Stimulated activated CD4-positive, alpha-beta T cell treated with anti-CD3 and anti-CD28 coated beads, Interleukin-4, amount 100 ng/mL, for 24 hours (primary cell): ENCODE measurements at regions not wholly inside any gene's neighbourhood (a gene's known extent, or its start where the extent isn't known, plus 50 kb on each side); places are given as distances from the start of the nearest gene placed in this dataset.

Experiments
- DNase-seq: peaks from one replicate; pipeline ENCODE4 v3.0.0-alpha.2; 2020

GRCh38 chr12:20213723-20214625, 154.4 kb upstream of the PDE3A start:
- no peak for DNase-seq

DNA sequence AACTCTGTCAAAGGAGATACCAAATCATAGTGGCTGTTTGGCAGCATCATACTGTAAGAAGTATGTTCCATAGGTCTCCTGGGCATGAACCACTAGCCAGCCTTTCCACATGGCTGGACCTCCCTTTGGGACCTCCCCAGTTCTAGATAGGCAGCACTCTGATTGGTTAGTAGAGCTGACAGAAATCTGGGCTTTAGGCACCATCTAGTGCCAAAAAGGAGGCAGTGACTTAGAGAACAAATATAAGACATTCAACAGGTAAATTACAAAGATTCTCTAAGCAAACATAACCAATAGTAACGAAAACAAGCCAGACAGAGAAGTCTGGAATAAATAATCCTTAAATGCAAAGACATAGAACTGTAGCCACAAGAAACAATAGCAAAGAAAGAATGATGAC, 148.0 kb upstream of the PDE3A start:
- no peak for DNase-seq

DNA sequence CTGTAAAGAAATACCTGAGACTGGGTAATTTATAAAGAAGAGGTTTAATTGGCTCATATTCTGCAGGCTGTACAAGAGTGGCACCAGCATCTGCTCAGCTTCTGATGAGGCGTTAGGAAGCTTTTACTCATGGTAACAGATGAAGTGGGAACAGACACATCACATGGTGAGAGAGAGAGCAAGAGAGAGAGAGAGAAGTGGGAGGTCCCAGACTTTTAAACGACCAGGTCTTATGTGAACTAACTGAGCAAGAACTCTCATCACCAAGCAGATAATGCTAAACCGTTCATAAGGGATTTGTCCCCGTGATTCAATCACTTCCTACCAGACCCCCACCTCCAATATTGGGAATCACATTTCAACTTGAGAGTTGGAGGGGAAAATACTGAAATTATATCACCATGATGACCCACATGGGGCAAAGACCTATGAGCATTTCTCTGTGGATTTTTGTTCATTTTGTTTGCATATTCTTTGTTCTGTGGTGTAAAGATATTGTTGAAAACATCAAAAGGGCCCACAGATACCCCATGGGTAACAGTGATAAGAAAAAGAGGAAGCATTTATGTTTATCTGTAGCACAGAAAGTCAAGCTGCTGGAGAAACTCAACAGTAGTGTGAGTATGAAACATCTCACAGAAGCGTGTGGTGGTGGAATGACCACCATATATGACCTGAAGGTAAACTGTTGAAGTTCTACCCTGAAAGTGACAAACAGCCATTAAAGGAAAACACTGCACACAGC, 135.2 kb upstream of the PDE3A start:
- DNase-seq = no peak

- no peak for DNase-seq
Measured at GRCh38 chr12:20234474-20234873, 133.9 kb upstream of the PDE3A start.

- no peak for DNase-seq
Measured at GRCh38 chr12:20237091-20237490, 131.2 kb upstream of the PDE3A start.

GRCh38 chr12:20245491-20245890, 122.8 kb upstream of the PDE3A start:
- DNase-seq = no peak

GRCh38 chr12:20248646-20249045, 119.7 kb upstream of the PDE3A start:
- DNase-seq = no peak

DNA sequence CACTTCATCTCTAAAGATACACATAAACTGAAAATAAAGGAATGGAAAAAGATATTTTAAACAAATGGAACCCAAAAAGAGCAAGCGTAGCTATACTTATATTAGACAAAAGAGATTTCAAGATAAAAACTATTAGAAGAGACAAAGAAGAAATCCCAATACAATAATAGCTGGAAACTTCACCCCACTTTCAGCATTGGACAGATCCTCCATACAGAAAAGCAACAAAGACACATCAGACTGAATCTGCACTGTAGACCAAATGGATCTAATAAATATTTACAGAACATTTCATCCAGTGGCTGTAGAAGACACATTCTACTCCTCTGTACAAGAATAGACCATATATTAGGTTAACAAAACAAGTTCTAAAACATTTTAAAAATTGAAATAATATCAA, 117.6 kb upstream of the PDE3A start:
- no peak for DNase-seq

GRCh38 chr12:20257311-20257710, 111.0 kb upstream of the PDE3A start:
- no peak for DNase-seq

DNA sequence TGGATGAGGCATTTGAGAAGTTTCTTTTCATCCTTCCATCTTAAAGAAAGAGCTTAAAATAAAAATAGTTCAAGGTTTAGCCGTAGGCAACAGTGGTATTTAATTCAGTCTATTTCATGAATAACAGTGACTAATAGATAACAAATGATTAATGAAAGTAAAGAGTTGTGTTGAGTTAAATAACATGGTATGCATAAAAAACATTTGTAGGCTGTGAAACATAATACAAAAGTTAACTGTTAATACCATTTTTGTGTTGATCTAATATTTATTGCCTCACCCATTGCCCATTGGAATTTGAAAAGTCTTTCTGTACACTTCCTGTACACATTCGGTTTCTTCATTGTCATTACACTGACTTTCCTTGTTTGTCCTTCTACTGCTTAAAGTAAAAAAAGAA, 108.6 kb upstream of the PDE3A start:
- no peak for DNase-seq

DNA sequence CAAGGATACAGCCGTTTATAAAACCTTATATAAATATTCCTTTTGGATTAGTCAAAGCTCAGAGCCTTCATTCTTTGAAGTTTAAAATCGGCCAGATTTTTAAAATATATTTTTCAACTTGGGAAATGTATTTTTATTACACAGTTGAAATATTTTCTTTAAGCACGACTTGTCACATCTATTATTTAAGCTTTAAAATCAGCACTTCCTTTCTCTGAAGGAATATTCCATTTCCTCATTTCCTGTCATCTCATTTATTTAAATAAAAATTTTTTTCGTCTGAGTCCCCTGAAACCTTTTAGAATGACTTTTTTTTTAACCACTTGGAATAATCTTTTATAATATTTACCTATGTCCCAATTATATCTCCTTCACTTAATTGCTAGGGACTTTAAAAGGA, 107.5 kb upstream of the PDE3A start:
- no peak for DNase-seq

DNA sequence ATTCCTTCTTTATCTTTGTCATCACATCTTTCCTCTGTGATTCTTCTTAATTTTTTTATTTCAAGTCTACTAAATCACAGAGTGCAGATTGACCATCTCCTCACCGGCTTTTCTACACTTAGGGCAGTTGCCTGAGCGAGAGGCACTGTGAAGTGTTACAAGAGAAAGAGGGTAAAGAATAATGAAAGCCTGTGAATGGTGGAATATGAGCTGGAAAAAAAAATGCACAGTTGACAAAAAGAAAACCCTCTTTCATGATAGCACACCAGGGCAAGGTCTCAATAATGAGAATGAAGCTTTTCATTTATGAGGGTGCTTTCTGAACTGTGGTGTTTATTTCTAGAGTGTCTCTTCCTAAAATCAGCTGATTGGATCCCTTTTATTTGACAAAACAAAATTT, 106.2 kb upstream of the PDE3A start:
- no peak for DNase-seq

DNA sequence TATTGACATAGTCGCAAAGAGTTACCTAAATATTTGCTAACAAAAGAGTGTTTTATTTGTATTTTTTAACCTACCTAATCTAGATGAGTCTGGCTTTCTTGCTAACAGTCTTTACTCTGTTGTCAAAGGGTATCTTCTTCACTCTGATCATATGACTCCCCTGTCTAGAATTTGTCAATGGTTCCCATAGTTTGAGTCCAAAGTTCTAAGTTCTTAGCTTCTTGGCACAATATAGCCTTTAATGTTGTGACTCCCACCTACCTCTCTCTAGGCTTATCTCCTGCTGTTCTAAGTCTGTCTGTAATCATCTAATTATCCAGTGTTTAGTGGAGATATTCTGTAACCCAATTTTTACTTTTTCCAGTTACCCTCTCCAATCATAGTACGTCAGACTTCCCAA, 104.3 kb upstream of the PDE3A start:
- no peak for DNase-seq

DNA sequence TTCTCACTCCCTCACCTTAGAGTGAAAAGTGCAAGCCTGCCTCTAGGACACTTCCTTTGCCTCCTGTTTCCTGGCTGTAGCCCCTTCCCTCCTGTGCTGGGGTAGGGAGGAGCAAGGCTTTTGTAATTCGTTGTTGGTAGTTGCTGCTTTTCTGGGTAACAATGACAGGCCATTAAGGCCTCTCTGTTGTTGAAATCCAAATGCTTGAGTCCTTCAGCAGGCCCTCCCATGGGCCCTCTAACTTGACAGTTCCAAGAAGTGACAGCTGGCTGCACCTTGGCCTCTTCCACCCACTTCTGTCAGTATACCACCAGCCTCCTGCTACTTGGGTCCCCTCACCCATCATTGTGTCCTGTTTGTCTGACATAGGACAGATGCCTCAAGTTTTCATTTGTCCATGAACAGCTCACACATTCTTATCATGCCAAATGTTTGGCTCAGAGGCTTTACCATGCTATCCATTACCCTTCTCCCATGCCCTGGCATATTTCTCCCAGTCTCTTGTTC, 103.7 kb upstream of the PDE3A start:
- no peak for DNase-seq

GRCh38 chr12:20268121-20268732, 100.1 kb upstream of the PDE3A start:
- no peak for DNase-seq

- no peak for DNase-seq
Measured at GRCh38 chr12:20268771-20269170, 99.6 kb upstream of the PDE3A start.

GRCh38 chr12:20269337-20270067, 98.8 kb upstream of the PDE3A start:
- DNase-seq = no peak

DNA sequence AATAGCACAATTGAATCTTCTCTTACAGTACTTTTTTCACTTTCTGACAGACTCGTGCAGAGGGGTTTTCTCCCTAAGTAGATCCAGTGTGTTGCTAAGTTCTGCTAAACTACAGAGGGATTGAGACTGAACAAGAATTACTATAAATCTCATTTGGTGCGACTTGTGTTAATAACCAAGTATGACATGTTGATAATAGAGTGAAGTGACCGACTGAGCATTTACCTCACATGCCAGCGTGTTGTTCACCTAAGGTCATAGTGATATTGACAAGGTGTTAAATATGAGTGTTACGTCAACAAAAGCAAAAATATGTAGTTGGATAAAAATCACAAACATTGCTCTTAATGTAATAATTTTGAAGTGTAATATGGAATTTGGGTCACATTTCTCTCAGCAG, 97.8 kb upstream of the PDE3A start:
- no peak for DNase-seq

- DNase-seq = no peak
Measured at GRCh38 chr12:20272161-20272560, 96.2 kb upstream of the PDE3A start.

GRCh38 chr12:20272801-20273200, 95.5 kb upstream of the PDE3A start:
- no peak for DNase-seq

DNA sequence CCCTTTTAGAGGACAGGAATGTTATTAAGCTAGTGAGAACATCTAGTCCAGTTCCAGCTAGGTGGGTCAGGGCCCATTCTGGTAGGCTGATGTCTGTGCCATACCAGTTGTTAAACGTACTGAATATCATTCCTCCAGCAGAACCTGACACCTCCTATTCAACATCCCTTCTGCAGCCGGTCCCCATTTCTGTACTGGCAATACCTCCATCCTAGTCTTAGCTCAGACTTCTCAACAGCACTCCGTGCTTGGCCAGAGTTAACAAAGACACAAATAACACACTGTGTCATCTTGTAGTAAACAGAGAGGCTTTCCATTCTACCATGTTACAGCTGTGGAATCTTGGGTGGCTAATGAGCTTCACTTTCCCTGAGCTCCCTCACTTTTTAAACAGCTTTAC, 94.3 kb upstream of the PDE3A start:
- DNase-seq = no peak

DNA sequence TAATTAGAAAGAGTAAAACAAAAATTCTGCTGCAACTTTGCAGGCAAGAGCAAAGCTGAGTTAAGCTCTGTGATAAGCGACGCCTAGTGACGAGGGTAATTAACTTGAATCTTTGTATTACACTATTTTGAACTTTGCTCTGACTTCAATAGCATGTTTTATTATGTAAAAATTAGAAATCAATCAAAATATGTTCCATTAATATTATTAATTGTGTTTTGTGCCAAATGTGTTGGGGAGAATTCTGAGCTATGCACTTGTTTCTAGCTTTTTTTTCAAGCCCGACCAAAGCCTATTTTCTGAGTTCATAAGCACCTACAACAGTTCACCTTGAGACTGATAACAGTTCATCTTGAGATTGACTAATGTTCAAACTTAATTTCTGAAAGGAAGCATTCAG, 90.1 kb upstream of the PDE3A start:
- DNase-seq = no peak

GRCh38 chr12:20280515-20280914, 87.8 kb upstream of the PDE3A start:
- no peak for DNase-seq
